ENCODE measurements at regions not wholly inside any gene's neighbourhood (a gene's known extent, or its start where the extent isn't known, plus 50 kb on each side); places are given as distances from the start of the nearest gene placed in this dataset.
A peak's percentile ranks its signal among the peaks of the same experiment; 100 is the strongest.

GRCh38 chr2:60302377-60303126, 250.9 kb downstream of the BCL11A start:
- no peak overlapping the region for H3K56ac ChIP-seq (replicated peaks; ENCODE audit: insufficient read length, low read depth, low read length)
- H4K8ac ChIP-seq (ENCODE audit: extremely low read depth, insufficient read depth, low read length) = no peak overlapping the region
- no peak overlapping the region for H3K9ac ChIP-seq (replicated peaks in 1 of 4; ENCODE audit: extremely low read depth in 1 of 4, low read depth in 3 of 4, low read length in 3 of 4)
- no peaks in the 10 kb centered on the region for H3K79me2 ChIP-seq (ENCODE audit: control insufficient read depth in 1 of 2, insufficient read depth in 2 of 2, low read length in 2 of 2)
- H4K5ac ChIP-seq (ENCODE audit: insufficient read length, low read depth, low read length) = no peak overlapping the region
- DNase-seq (ENCODE audit: low read depth in 1 of 2, low spot score in 2 of 2) (no peak), FAIRE-seq (no peak)
- H3K23ac ChIP-seq (ENCODE audit: insufficient read length) = no peak overlapping the region
- no peak overlapping the region for H4K91ac ChIP-seq (replicated peaks; ENCODE audit: insufficient read length, low read length)
- CTCF ChIA-PET (ENCODE audit: partially characterized antibody) = interaction anchor here (0.7 to 2.0 kb wide), 10 partner anchors 8 to 256 kb away, joined by 3 to 6 read pairs (median 3); no protein-coding TSS in a partner anchor
- H3K4me2 ChIP-seq (ENCODE audit: insufficient read depth in 1 of 2, low read depth in 2 of 2, low read length in 2 of 2) = no peak overlapping the region
- no peaks in the 10 kb centered on the region for H3K23me2 ChIP-seq (ENCODE audit: low read depth, low read length)
- H3K27ac ChIP-seq (ENCODE audit: low read depth, low read length) = no peak overlapping the region
- H2BK15ac ChIP-seq (ENCODE audit: low read length) = no peak overlapping the region
- no peaks in the 10 kb centered on the region for H3K79me1 ChIP-seq (ENCODE audit: low read depth, low read length)
- H3K14ac ChIP-seq (ENCODE audit: insufficient read length) = no peak overlapping the region
- no peaks in the 10 kb centered on the region; a peak in 1 of 7 replicates for H3K27me3 ChIP-seq (replicated peaks in 1 of 4; ENCODE audit: control insufficient read depth in 3 of 4, extremely low read depth in 1 of 4, insufficient read depth in 3 of 4, low read length in 3 of 4)
- no peaks in the 10 kb centered on the region for H4K20me1 ChIP-seq (replicated peaks in 1 of 2; ENCODE audit: control insufficient read depth in 1 of 2, insufficient read depth in 2 of 2, low read length in 2 of 2)
- no peaks in the 10 kb centered on the region for H3K36me3 ChIP-seq (ENCODE audit: control insufficient read depth in 2 of 4, insufficient read depth in 4 of 4, low read length in 3 of 4)
- no peak overlapping the region for H2BK20ac ChIP-seq (ENCODE audit: low read length)
- no peak overlapping the region for H2AFZ ChIP-seq (ENCODE audit: low read length)
- 90% methylated on average over 6 of the region's 6 CpGs; no CpG with 5 or more reads in 1 of the 2 experiments for WGBS, 2 experiments (ENCODE audit: extremely low coverage in 1 of 2, insufficient coverage in 1 of 2, insufficient read length in 1 of 2, insufficient replicate concordance in 2 of 2, low coverage in 1 of 2, low lambda C conversion rate in 2 of 2, missing lambda C conversion rate in 1 of 2)
- peaks cover 0 to 6% (median 0%) of the 10 kb centered on the region in 4 experiments; a peak in 1 of 7 replicates for H3K4me1 ChIP-seq (replicated peaks in 1 of 4; ENCODE audit: control insufficient read depth in 3 of 4, insufficient read depth in 4 of 4, low read length in 3 of 4)
- no peak overlapping the region for H2BK5ac ChIP-seq (ENCODE audit: low read depth, low read length)
- POLR2A ChIA-PET (ENCODE audit: partially characterized antibody) = interaction anchor here (0.7 kb wide), 1 partner anchor 248 kb away, joined by 3 read pairs; no protein-coding TSS in a partner anchor
- H2AK5ac ChIP-seq (ENCODE audit: low read depth, low read length) = no peak overlapping the region
- no peak overlapping the region for H3K4ac ChIP-seq (replicated peaks; ENCODE audit: insufficient read length, low read depth, low read length)
- no peak overlapping the region for H2BK12ac ChIP-seq (ENCODE audit: low read depth, low read length)
- H3K18ac ChIP-seq (ENCODE audit: extremely low read depth, low read length) = no peak overlapping the region
- H3K4me3 ChIP-seq (ENCODE audit: extremely low read depth in 1 of 4, insufficient read depth in 2 of 4, low read depth in 3 of 4, low read length in 4 of 4) = no peak overlapping the region
- H3K9me3 ChIP-seq (ENCODE audit: insufficient read depth in 2 of 2, low read depth in 1 of 2, low read length in 1 of 2) = no peaks in the 10 kb centered on the region
- no peak overlapping the region for H2BK120ac ChIP-seq (replicated peaks; ENCODE audit: low read depth, low read length)
- TF ChIP-seq CTCF (IDR thresholded peaks at IDR 0.05; ENCODE audit: control extremely low read depth in 1 of 3, insufficient read depth in 1 of 3, low read depth in 1 of 3, low read length in 3 of 3) = peak in 2 of 3 experiments; percentile 4 to 57; a peak in 2 of 4 replicates
- no peak for TF ChIP-seq TAF1 (IDR thresholded peaks at IDR 0.05; ENCODE audit: low read depth, low read length)
- TF ChIP-seq MAX (IDR thresholded peaks at IDR 0.05) = no peak
- TF ChIP-seq EP300 (IDR thresholded peaks at IDR 0.05; ENCODE audit: borderline replicate concordance in 1 of 2, low read depth in 2 of 2, low read length in 2 of 2) = no peak
- no peak for TF ChIP-seq TBP (IDR thresholded peaks at IDR 0.05; ENCODE audit: low read depth, low read length)
- no peak for TF ChIP-seq POU5F1 (IDR thresholded peaks at IDR 0.05; ENCODE audit: low read depth, low read length)
- TF ChIP-seq RAD21 (IDR thresholded peaks at IDR 0.05 in 1 of 2, conservative IDR thresholded peaks at IDR 0.05 in 1 of 2; ENCODE audit: low read depth in 2 of 2, low read length in 2 of 2) = peak; percentile 61 to 76
- TF ChIP-seq CBX5 (IDR thresholded peaks at IDR 0.05; ENCODE audit: low read depth, low read length) = no peak
- no peak for TF ChIP-seq SIX5 (IDR thresholded peaks at IDR 0.05; ENCODE audit: low read depth, low read length)
